Colonic mucosa (tissue), 4 donors: ENCODE measurements at regions not wholly inside any gene's neighbourhood (a gene's known extent, or its start where the extent isn't known, plus 50 kb on each side); places are given as distances from the start of the nearest gene placed in this dataset.
"Not testable (repeated sequence)": the region's sequence is repeated elsewhere in the genome, so short reads cannot be mapped to it uniquely, and the experiment has no call there.

Source experiments
- DNase-seq: peaks from one replicate; pipeline ENCODE4 v3.0.0-alpha.2; 2020
- H3K27ac ChIP-seq: fragments of 200-600 bp; one replicate; pipeline ENCODE4 v1.8.0; 2021
- H3K27me3 ChIP-seq: fragments of 200-600 bp; one replicate; pipeline ENCODE4 v1.8.0; 2021
- H3K36me3 ChIP-seq: fragments of 200-600 bp; one replicate; pipeline ENCODE4 v1.8.0; 2021
- H3K4me1 ChIP-seq: fragments of 200-600 bp; one replicate; pipeline ENCODE4 v1.8.0; 2021; ENCODE audit warnings: mild to moderate bottlenecking
- H3K4me3 ChIP-seq: fragments of 200-600 bp; one replicate; pipeline ENCODE4 v1.8.0; 2021
- H3K9ac ChIP-seq, 2 donors: one replicate each; pipeline ENCODE4 v1.7.0; 2013; ENCODE audit warnings: control low read depth in 2 of 2, low read depth in 2 of 2, low read length in 2 of 2
- H3K9me3 ChIP-seq: fragments of 200-600 bp; one replicate; pipeline ENCODE4 v1.8.0; 2021
- CTCF ChIP-seq: fragments of 200-600 bp; IDR thresholded peaks from one replicate; pipeline ENCODE4 v1.8.0; 2022; ENCODE audit warnings: antibody characterized with exemption, mild to moderate bottlenecking
- intact Hi-C: fragments of 100-400 bp; cut with DNase I; formaldehyde crosslinking; loops from one replicate; pipeline ENCODE4 v1.14.1; 2022
- donor health status: healthy.
- donor health status: DM: no; HTN: no; CAD: no.
- donor health status: DM: no; HTN: no; CAD: no.

DNA sequence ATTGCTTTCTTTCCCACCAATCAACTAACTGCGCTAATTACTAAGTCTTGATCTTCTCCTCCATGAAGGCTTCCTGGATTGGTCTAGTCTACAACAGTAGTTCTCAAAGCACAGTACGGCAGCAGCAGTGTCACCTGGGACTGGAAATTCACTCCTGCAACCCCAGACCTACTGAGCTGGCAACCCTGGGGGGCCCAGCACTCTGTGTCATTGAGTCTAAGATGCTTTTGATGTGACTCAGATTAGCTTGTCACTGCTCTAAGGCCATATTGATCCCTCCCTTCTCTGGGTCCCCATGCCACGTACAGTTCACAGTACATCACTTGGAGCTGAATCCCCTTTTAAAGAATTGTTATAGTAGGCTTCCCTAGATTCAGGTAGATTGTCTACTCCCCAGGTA lies 65.7 kb upstream of the KMT2C start:
- no peak for DNase-seq
- Histone ChIP-seq H3K36me3 (no peaks in the 10 kb centered on the region), H3K4me1 (no peaks in the 10 kb centered on the region), H3K9me3 (no peaks in the 10 kb centered on the region), H3K9ac (no peak overlapping the region), H3K4me3 (no peak overlapping the region), H3K27me3 (no peaks in the 10 kb centered on the region), H3K27ac (no peak overlapping the region)
- TF ChIP-seq CTCF, result no peak
- intact Hi-C loops, result no loop called here

DNA sequence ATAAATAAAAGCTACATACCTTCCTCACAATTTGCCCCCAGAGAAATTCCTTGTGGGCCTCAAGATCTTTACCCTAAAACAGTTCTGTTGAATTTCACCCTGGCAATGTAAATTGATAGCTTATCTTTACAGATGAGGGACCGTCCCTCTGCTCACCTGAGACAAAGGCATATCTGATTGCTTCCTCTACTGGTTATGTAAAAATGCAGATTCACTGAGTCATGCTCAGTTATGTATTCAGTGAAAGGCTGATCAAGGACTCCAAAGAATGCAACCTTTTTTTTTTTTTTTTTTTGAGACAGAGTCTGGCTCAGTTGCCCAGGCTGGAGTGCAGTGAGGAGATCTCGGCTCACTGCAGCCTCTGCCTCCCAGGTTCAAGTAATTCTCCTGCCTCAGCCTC lies 64.2 kb upstream of the KMT2C start:
- H3K4me1 ChIP-seq, H3K36me3 ChIP-seq, H3K4me3 ChIP-seq, H3K27me3 ChIP-seq, H3K27ac ChIP-seq, H3K9ac ChIP-seq, DNase-seq, H3K9me3 ChIP-seq, intact Hi-C loops: not testable (repeated sequence)

DNA sequence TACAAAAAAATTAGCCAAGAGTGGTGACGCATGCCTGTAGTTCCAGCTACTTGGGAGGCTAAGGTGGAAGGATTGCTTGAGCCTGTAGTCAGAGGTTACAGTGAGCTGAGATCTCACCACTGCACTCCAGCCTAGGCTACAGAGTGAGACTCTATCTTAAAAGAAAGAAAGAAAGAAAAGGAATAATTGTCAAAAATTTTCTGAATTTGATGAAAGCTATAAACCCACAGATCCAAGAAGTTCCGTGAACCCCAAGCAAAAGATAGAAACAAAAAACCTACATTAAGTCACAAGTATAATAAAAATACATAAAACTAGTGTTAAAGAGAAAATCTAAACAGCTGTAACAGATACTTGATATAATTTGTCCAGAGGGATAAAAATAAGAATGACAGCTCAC lies 60.1 kb upstream of the KMT2C start:
- H3K36me3 ChIP-seq, result no peaks in the 10 kb centered on the region
- DNase-seq, result no peak
- intact Hi-C loops, result no loop called here

GRCh38 chr7:152492952-152493351 lies 57.1 kb upstream of the KMT2C start:
- no peak overlapping the region for H3K4me3 ChIP-seq
- H3K4me1 ChIP-seq, result no peaks in the 10 kb centered on the region
- TF ChIP-seq CTCF, result no peak
- H3K27me3 ChIP-seq, result no peaks in the 10 kb centered on the region
- intact Hi-C loops, result no loop called here
- DNase-seq, result no peak
- no peaks in the 10 kb centered on the region for H3K9me3 ChIP-seq
- H3K9ac ChIP-seq, result no peak overlapping the region
- H3K36me3 ChIP-seq, result no peaks in the 10 kb centered on the region
- H3K27ac ChIP-seq, result no peak overlapping the region

More for the DNA sequence above, 60.1 kb upstream of the KMT2C start:
- Histone ChIP-seq H3K4me1 (no peaks in the 10 kb centered on the region), H3K9ac (no peak overlapping the region), H3K9me3 (no peaks in the 10 kb centered on the region), H3K27me3 (no peaks in the 10 kb centered on the region), H3K4me3 (no peak overlapping the region), H3K27ac (no peak overlapping the region)
- TF ChIP-seq CTCF, result no peak

GRCh38 chr7:152489044-152489443 lies 53.2 kb upstream of the KMT2C start:
- intact Hi-C loops, result no loop called here
- H3K4me1 ChIP-seq, result no peaks in the 10 kb centered on the region
- DNase-seq, result no peak
- H3K27me3 ChIP-seq, result no peaks in the 10 kb centered on the region
- TF ChIP-seq CTCF, result no peak
- no peak overlapping the region for H3K27ac ChIP-seq
- no peaks in the 10 kb centered on the region for H3K9me3 ChIP-seq
- no peak overlapping the region for H3K4me3 ChIP-seq
- no peaks in the 10 kb centered on the region for H3K36me3 ChIP-seq
- H3K9ac ChIP-seq, result no peak overlapping the region

GRCh38 chr7:152486968-152487367 lies 51.2 kb upstream of the KMT2C start:
- intact Hi-C loops, result no loop called here
- Histone ChIP-seq H3K9me3 (no peaks in the 10 kb centered on the region), H3K4me3 (no peak overlapping the region), H3K9ac (no peak overlapping the region), H3K4me1 (no peaks in the 10 kb centered on the region), H3K36me3 (no peaks in the 10 kb centered on the region), H3K27ac (no peak overlapping the region), H3K27me3 (no peaks in the 10 kb centered on the region)
- no peak for TF ChIP-seq CTCF
- DNase-seq, result no peak
